H4 (cell line): ENCODE measurements at regions not wholly inside any gene's neighbourhood (a gene's known extent, or its start where the extent isn't known, plus 50 kb on each side); places are given as distances from the start of the nearest gene placed in this dataset.

Experiments used
- DNase-seq: peaks from one replicate; pipeline ENCODE4 v3.0.0-alpha.2; 2015; ENCODE audit warnings: low spot score

DNA sequence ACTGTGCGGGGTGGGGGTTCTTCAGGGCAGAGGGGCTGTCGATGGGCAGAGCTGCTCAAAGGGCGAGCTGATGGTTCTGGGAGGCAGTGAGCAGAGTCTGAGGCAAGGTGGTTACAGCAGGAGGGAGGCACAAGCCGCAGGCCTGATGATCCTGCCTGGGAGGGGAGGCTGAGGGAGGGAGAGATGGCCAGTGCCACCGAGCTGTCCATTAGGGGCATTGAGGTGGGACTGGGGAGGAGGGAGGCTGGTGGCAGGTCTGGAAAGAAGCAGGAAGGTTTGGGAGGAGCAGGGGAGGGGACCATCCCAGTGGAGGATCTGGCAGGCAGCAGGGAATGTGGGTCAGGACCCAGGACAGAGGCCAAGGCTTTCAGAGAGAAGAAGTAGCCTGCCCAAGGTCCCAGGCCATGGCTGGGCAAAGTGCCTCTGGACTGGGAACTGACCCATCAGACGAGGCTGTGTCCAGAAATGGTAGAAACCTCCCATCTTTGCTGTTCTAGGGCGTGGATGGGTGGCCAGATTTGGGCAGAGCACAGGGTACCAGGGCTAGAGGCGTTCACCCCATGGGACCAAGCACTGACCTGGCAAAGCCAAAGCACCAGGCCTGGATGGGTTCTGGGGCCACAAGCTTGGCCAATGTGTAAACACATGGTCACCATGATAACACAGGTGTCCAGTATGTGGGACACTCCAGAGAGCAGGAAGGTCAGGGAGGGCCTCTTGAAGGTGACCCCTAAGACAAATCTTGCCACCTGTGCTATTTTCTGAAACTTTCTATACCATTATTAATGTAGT lies 55.5 kb downstream of the INHBB start:
- no peak for DNase-seq

DNA sequence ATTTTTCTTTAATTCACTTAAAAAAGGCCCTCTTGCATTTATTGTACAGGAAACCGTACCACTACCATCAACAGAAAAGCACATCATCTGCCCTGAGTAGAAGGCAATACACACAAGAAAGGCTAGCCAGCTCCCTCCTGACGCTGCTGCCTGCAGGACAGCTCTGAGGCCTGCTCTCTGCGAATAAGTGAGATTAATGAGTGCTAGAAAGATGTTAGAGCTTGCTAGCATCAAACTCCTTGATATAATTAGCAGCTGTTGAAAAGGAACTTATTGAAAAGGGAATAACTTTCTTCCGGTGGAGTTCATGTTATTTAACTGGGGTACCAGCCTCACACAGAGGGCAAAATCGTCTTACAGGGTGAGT lies 56.1 kb downstream of the INHBB start:
- DNase-seq = no peak

DNA sequence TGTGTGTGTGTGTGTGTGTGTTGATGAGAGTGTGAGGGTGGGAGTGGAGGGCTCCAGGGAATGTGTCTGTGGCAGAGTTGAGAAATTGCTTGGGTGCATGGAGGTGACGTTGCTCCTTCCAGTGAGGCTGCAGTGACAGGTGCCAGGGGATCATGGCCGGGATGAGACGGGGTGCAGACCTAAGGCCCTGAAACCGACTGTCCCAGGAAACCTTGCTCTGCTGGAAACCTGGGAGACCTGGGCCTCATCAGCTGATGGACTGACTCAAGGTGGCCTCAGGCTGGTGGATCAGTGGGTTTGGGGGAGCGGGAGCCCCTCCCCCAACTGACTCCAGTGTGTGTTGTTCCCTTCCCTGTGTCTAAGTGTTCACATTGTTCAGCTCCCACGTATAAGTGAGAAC lies 56.6 kb downstream of the INHBB start:
- no peak for DNase-seq

DNA sequence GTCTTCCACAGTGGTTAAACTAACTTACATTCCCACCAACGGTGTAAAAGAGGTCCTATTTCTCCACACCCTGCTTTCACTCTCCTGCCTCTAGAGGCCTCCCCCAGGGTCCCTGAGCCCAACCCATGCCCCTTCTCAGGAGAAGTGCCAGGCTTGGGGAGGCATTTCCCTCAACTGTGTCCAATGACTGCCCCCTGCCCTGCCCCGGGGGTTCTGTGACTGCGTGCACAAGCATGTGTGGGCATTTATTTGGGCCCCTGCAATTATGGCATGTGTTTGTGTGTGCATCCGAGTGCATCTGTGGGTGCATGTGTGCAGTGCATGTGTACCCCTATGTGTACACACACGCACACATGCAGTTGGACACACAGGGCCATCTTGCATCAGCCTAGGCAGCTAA lies 57.3 kb downstream of the INHBB start:
- no peak for DNase-seq

DNA sequence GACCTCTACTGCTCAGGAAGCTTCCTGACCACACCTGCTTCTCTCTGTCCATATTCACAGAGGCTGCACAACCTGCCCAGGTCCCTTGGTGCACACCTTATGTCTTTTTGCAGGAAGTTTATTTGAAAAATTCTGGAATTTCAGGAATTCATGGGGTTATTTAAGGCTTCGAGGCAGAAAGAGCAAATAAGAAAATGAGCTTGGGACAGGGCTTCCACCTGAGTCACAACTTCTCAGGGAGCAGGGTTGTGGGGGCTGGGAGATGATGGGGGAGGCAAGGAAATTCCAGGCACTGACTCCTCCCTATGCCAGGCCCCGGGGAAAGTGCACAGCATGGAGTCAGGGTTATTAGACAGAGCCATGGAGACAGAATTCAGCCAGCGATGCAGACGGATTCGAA lies 57.7 kb downstream of the INHBB start:
- no peak for DNase-seq

DNA sequence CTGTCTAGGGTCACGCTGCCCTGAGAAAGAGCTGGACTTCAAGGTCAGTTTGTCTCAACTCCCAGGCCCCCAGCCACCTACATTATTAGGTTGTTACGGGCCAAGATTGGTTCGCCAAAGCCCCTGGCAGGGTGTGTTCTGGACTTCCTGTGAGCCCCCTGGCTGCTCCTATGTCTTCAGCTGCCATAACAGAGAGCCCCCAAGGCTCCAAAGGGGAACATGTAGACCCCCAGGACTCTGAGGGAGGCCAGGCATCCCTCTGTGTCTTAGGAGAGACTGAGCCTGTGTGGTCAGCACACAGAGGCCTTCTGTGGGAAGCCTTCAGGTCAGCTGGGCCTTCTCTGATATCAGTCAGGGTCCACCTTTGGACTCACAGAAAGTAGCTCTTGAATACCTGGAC lies 58.3 kb downstream of the INHBB start:
- no peak for DNase-seq

DNA sequence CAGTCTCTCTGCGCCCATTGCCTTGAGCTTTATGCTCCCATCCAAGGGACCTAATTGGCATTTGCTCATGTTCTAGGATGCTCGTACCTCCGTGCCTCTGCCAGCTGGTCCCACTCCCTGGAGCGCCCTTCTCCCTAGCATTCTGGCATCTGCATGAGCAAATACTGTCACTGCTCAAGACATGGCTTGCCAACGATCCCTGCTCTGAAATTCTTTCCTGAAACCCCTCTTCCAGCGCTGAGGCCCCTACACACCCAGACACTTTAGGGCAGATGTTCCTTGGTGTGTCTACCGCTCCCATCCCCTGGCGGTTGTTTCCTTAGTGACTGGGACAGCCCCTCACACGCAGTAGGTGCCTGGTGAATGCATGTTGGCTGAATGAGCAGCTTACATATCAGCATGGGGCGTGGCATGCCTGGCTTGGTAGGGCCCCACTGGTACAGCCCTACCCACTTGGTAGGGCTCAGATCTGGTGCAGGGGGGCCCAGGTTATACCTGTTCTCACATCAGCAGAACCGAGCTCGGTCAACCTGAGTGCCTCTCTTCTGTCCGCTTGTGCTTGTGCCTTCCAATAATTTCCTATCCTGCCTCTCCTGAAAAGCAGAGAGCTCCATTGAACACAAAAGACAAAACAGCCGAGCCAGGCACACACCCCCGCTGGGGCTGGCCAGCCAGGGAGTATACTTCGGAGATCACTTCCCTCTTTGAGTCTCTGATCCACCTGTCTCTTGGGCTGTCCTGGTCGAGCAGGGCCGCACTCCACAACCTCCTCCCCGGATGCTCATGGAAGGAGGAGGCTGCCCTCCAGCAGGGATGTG lies 59.2 kb downstream of the INHBB start:
- DNase-seq = no peak

DNA sequence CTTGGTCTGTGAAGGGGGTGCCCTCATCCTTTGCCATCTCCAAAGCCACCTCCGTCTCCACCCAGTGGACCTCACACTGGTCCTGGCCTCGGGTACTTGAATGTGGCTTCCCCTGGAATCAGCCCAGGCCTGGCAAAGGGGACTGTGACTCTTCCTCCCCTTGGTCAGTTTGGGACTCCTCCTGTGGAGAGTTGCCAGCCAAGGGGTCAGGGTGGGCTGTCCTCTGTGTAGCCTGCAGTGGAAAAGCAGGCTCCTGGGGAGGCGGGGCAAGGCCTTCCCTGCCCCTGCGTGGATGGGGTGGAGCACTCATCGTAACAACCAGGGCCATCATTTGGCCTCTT lies 59.8 kb downstream of the INHBB start:
- DNase-seq = no peak

DNA sequence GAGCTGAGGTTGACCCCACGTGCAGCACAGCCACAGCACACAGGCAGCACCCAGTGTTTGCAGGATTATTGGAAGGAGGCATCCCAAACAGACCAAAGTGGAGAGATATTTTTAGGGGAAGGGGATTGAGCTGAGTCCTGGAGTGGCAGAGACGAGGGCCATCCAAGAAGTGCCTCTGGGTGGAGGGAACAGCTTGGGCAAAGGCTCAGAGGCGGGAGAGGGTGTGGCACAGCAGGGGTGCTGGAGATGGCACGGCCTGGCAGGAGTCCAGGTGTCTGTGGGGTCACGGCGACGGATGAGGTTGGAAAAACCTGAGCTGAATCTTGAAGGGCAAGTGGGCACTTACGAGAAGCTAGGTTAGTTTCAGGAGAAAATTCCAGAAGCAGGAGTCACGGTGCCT lies 60.6 kb downstream of the INHBB start:
- no peak for DNase-seq

DNA sequence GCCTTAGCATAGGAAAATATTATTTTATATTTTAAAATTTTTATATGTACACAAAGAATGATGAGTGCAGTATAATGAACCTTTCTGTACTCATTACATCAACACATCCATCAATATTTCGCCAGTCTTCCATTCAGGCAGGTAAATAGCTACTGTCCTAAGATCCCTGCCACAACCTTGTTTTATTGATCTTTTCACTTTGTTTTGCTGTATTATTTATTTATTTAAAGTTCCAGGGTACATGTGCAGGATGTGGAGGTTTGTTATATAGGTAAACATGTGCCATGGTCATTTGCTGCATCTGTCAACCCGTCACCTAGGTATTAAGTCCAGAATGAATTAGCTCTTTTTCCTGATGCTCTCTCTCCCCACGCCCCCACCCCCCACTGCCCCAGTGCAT lies 64.6 kb downstream of the INHBB start:
- DNase-seq = no peak

DNA sequence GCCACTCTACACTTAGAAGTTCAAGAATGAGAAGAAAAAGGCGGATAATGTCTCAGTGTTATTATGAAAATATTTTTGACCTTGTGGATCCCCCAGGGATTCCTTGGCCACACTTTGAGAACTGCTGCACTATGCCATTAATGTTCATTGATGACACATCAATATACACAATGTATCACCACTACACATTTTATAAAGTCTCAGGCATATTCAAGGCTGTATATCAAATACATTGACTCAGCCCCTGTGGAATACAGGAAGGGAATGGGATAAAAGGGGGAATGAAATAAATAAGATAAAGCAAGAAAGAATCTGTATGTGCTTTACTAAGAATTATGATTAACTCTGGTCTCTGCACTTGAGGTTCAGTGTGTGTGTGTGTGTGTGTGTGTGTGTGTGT lies 69.1 kb downstream of the INHBB start:
- DNase-seq = no peak

DNA sequence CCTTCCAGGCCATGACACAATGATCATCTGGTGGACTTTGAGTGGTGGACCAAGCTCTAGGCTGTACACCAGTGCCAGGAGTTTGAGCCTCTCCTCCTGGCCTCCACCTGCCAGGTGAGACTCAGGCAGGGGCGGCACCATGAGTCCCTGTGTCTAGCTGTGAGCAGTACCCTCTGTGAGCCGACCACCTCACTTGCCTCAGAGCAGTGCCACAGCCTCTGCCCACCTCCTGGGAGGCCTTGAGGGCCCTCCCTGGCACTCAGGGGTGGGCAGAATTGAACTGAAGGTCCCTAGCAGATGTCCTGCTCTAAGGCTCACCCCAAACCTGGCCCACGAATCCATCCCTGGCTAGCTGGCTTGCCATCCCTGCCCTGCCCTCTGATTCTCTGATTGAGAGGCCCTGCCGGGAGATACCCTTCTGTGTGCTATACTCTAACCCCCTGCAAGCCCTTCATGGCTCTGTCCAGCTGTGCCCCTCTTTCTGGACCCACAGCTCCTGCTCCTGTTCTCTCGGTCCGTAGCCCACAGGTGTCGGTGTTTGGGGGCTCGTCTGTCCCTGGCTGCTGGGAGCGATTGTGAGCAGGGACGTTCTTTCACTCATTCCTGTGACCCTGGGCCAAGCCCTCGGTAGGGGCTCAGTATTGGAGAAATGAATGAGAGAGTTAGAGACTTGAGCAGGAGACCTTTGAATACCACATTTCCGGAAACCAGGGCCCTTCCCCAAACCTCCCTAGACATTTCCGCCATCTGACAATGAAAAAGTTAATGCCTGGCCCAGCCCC lies 70.0 kb downstream of the INHBB start:
- no peak for DNase-seq

DNA sequence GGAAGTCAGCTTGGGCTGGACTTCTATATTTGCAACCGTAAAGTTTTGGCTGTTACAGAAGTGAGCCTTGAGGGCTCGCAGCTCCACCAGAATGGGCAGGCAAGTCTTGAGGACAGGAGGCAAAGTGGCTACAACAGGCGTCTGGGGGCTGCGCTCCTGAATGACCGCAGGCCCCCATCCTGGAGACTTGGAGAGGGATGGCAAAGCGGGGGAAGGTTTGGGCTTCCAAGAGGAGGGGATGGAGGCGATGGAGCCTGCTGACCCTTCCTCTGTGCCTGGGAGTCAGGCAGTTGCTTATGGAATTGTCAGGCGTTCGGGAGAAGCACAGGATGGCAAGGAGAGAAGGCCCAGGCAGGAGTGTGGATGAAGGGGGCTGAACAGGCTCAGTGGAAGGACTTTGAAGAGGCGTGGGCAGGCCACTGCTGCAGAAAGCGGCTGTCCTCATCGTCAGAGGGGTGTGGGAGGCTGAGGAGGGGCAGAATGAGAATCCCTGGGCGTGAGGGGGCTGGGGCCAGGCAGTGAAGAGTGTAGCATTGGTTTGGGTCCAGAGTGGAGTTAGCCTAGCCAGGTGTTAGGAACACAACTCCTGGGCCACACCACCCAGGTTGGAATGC lies 72.3 kb downstream of the INHBB start:
- DNase-seq = no peak

DNA sequence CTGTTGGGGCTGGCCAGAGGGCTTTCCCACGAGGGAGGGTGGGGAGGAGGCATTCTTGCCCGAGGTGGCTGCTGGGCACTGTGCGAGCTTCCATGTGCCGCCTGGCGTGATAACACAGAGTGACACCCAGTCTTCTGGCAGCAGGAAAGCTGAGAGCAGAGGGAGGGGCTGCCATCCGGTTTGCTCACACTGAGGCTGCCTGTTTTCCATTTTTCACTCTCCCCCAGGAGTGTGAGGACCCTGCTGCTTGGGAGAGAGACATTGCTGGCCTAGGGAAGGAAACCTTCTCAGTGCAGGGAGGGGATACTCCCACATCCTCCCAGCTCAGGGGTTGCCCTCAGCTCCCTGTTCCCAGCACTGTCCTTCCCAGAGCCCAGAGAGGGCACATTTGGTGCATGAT lies 73.1 kb downstream of the INHBB start:
- DNase-seq = no peak

DNA sequence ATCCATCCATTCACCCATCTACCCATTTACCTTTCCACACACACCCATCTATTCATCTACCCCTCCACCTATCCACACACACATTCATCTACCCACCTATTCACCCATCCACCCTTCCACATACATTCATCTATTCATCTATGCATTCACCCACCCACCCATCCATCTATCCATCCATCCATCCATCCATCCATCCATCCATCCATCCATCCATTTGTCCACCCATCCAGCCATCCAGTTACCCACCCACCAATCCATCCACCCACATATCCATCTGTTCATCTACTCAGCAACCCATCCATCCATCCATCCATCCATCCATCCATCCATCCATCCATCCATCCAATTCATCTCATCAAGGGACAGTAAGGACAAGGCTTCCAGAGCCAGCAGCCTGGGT lies 74.0 kb downstream of the INHBB start:
- no peak for DNase-seq

DNA sequence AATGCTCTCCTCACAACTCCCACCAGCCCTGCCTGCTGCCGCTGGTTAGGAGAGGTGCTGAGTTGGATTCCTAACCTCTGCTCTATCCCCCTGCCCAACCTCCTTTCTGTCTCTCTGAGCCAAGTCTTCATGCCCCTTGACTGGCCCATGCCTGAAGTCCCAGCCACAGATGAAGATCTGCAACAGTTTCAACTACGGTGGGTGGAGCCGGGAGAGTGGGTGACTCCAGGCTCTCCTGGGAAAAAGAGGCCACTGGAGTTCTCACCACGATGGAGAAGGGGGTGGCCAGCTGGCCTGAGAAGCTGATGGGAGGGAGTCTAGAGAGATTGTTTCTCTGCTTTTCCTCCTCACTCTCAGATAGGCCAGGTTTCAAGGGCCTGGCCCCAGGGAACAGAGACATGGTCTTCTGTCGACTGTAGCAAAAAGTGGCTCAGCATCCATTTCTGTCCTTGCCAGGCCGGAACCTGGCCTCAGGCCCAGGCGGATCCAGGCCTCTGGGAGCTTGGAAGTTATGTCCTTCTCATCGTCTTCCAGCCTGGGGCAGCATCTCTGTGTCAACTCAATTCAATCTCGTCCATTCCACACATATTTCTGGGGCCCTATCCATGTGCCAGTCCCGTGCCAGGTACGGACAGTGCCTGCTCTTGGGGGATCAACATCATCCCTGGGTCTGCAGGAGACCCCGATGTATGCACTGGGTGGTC lies 75.3 kb downstream of the INHBB start:
- DNase-seq = no peak

DNA sequence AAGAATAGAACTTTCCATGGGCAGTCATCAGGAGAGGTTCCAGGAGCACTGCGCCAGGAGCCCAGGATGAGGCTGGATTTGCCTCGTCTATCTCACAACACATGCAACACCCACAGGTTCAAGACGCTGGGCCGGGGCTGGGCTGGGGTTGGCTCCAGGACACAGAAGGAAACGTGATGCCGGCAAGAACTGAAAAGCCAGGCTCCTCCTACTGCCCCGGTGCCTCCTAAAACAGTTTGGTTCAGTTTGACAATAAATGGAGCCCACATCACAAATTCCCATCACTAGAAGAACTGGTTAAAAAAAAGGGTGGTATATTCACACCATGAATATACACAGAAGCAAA lies 75.9 kb downstream of the INHBB start:
- DNase-seq = no peak

DNA sequence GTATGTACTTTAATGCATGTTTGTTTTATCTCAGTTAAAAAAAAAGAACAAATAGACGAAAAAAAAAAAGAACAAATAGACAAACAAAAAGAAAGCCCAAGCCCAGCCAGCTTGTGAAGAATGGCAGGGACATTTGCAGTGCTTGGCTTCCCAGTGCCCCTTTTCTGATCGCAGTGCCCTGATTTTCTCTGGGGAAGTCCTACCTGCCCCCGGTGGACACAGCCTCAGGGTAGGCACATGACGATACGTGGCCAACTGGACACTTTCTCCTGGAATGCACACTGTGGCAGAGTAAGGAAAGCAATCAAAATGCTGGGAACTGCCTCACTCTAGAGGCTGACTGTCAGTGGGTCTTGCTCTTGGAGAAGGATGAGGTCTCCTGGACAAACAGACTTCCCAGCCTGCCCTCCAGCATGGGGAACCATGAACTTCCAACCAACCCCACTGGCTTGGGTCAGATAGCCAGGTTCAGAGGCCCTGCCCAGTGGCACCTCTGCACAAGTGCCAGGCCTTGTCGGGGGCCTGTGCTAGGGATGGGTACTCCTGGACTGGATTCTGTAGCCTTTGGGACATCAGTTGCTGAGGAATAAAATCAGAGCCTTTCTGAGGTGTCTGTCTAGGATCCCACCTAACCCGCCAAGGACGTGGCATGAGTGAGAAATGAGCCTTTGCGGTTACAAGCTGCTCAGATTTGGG lies 76.7 kb downstream of the INHBB start:
- DNase-seq = no peak

DNA sequence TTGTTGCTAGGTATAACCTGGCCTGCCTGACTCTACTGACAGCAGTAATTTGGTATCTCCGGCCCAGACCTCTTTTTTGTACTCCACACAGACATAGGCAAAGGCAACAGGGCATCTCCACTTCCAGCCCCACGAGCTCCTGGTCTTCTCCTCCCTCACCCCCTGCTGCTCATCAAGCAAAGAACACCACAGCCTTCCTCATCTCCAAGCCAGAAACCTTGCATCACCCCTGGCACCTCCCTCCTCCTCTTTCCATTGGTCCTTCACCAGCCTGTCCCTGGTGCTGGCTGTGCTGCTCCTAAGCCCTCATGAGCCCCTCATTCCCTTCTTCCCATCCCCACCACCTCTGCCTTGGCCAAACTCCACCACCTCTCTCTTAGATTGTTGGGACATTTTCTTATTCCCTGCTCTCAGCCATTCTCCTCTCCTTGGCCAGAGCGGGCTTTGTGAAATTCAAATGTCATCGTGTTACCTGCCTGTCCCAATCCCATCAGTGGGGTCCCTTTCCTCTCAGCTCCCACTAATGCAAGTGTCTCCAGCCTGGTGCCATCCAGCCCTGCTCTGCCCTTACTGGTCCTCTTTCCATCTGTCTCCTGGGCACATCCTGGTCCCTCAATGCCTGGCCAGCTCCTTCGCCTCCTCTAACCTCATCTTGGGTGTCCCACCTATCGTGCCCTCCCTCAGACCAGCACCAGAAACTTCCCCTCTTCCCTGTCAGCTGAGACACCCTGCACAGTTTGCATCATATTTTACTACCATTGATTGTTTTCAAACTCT lies 77.4 kb downstream of the INHBB start:
- no peak for DNase-seq

DNA sequence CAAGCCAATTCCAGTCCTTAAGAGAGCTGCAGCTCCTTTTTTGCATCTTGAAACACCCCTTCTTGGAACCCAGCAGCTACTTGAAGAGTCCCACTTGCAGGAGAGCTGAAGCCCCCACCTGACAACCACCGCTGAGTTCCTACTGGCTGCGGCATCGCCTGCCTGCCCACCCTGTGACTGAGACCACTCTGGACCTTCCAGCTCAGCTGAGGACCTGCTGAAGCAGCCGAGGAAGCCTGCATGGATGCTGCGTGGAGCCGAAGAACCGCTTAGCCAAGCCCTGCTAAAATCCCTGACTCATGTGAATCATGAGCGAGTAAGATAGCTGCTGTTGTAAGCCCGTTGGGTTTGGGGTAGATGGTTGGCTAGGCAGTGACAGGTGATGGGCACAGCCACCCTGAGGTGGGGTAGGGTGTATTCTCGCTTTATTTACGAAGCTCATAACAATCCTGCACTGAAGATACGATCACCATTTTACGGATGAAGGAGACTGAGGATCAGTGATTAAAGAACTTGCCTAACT lies 78.4 kb downstream of the INHBB start:
- no peak for DNase-seq
